WTC11 (cell line): ENCODE measurements at regions not wholly inside any gene's neighbourhood (a gene's known extent, or its start where the extent isn't known, plus 50 kb on each side); places are given as distances from the start of the nearest gene placed in this dataset.

Source experiments
- ATAC-seq: fragments of 200-7000 bp; cut with Tn5 transposase; 2 replicates; pipeline ENCODE4 v1.10.0; 2021; ENCODE audit warnings: mild to moderate bottlenecking, moderate library complexity
- CTCF ChIA-PET: fragments of 300-600 bp; sonication (Branson Sonifier 250); formaldehyde crosslinking; loops from one replicate; lab custom pipeline; 2021; ENCODE audit warnings: antibody characterized with exemption; lab: Charles Lee
- POLR2A ChIA-PET: fragments of 350-600 bp; sonication (Branson Sonifier 250); formaldehyde crosslinking; loops from one replicate; lab custom pipeline; 2021; ENCODE audit warnings: antibody characterized with exemption; lab: Charles Lee
- DNase-seq: peaks from one replicate; pipeline ENCODE4 v3.0.0; 2021; ENCODE audit warnings: low spot score
- H3K27ac Mint-ChIP-seq: 2 replicates; pipeline ENCODE4 v1.8.0; 2021; ENCODE audit warnings: mixed read lengths
- H3K27me3 Mint-ChIP-seq: 2 replicates; pipeline ENCODE4 v1.8.0; 2021; ENCODE audit warnings: low read depth, mild to moderate bottlenecking, moderate library complexity, mixed read lengths
- H3K36me3 Mint-ChIP-seq: 2 replicates; pipeline ENCODE4 v1.8.0; 2021; ENCODE audit warnings: mixed read lengths
- H3K4me1 Mint-ChIP-seq: 2 replicates; pipeline ENCODE4 v1.8.0; 2022; ENCODE audit warnings: mixed read lengths
- H3K4me3 Mint-ChIP-seq: 2 replicates; pipeline ENCODE4 v1.8.0; 2021; ENCODE audit warnings: mild to moderate bottlenecking, moderate library complexity, mixed read lengths
- H3K9me3 Mint-ChIP-seq: 2 replicates; pipeline ENCODE4 v1.8.0; 2021; ENCODE audit warnings: mixed read lengths
- ARID4B ChIP-seq: sonication (generic); formaldehyde crosslinking; IDR thresholded peaks from 2 replicates; pipeline ENCODE4 v1.8.0; 2023; ENCODE audit warnings: missing genetic modification reagents, mild to moderate bottlenecking, borderline replicate concordance
- ATF1 ChIP-seq: sonication (generic); formaldehyde crosslinking; IDR thresholded peaks from 2 replicates; pipeline ENCODE4 v1.8.1; 2023; ENCODE audit warnings: mild to moderate bottlenecking, moderate library complexity, missing genetic modification reagents
- ESRRA ChIP-seq: sonication (generic); formaldehyde crosslinking; IDR thresholded peaks from 2 replicates; pipeline ENCODE4 v1.8.1; 2022; ENCODE audit warnings: mild to moderate bottlenecking, missing genetic modification reagents, borderline replicate concordance
- JAZF1 ChIP-seq: fragments of 250-450 bp; sonication (Bioruptor Pico); IDR thresholded peaks from 2 replicates; pipeline ENCODE4 v1.9.0; 2021; ENCODE audit warnings: moderate library complexity, mild to moderate bottlenecking, inconsistent platforms
- MAX ChIP-seq: sonication (generic); formaldehyde crosslinking; IDR thresholded peaks from 2 replicates; pipeline ENCODE4 v1.8.0; 2022; ENCODE audit warnings: mild to moderate bottlenecking, missing genetic modification reagents
- USF1 ChIP-seq: sonication (generic); formaldehyde crosslinking; IDR thresholded peaks from 2 replicates; pipeline ENCODE4 v1.8.0; 2022; ENCODE audit warnings: mild to moderate bottlenecking, missing genetic modification reagents
- ZNF532 ChIP-seq: fragments of 250-450 bp; sonication (Bioruptor Pico); IDR thresholded peaks from 2 replicates; pipeline ENCODE4 v1.9.0; 2021; ENCODE audit warnings: mild to moderate bottlenecking, borderline replicate concordance
- ZSCAN18 ChIP-seq: fragments of 250-450 bp; sonication (Bioruptor Pico); IDR thresholded peaks from 2 replicates; pipeline ENCODE4 v2.1.2; 2022; ENCODE audit warnings: mild to moderate bottlenecking, moderate library complexity

- H3K27me3 Mint-ChIP-seq = peaks cover 26% of the 10 kb centered on the region
- CTCF ChIA-PET = interaction anchor here (0.5 to 1.3 kb wide), 3 partner anchors 250 to 649 kb away, joined by 3 to 6 read pairs (median 3); no protein-coding TSS in a partner anchor
- peak; percentile 2; the same call in 1 of the 2 replicates for ATAC-seq
- no peak overlapping the region for H3K27ac Mint-ChIP-seq
- no peaks in the 10 kb centered on the region for H3K9me3 Mint-ChIP-seq
- POLR2A ChIA-PET = no interaction called here
- peak overlapping the region; percentile 77 for H3K4me3 Mint-ChIP-seq
- 0 out of 2 replicates have a peak, but pooled peaks cover 3% of the 10 kb centered on the region for H3K36me3 Mint-ChIP-seq
- peaks cover 49% of the 10 kb centered on the region for H3K4me1 Mint-ChIP-seq
- no peak for DNase-seq
- peak; percentile 7; the same call in 1 of the 2 replicates for TF ChIP-seq ARID4B (CRISPR knock-in tag)
- TF ChIP-seq MAX (CRISPR knock-in tag) = peak; percentile 57
- TF ChIP-seq USF1 (CRISPR knock-in tag) = no peak
- TF ChIP-seq ATF1 = no peak
- TF ChIP-seq, all 79 proteins: peak for 2
These were observed 1336.2 kb downstream of the BRD1 start for GRCh38 chr22:48491451-48491941.

GRCh38 chr22:48490500-48491411 lies 1336.9 kb downstream of the BRD1 start:
- no peak for ATAC-seq
- no peak for DNase-seq
- peaks cover 26% of the 10 kb centered on the region for H3K27me3 Mint-ChIP-seq
- peaks cover 53% of the 10 kb centered on the region for H3K4me1 Mint-ChIP-seq
- POLR2A ChIA-PET = no interaction called here
- 0 out of 2 replicates have a peak, but pooled peaks cover 3% of the 10 kb centered on the region for H3K36me3 Mint-ChIP-seq
- no peak for TF ChIP-seq ZNF532
- no peak for TF ChIP-seq ZSCAN18 (CRISPR knock-in tag)
- TF ChIP-seq JAZF1 (CRISPR knock-in tag) = no peak
- TF ChIP-seq ESRRA (CRISPR knock-in tag) = no peak
- no peak; the same call in 1 of the 2 replicates for TF ChIP-seq MAX (CRISPR knock-in tag)
- TF ChIP-seq ARID4B (CRISPR knock-in tag) = peak; percentile 22; the same call in 1 of the 2 replicates
- TF ChIP-seq, all 79 proteins: peak for 1
- Mint-ChIP-seq H3K4me3 (peak overlapping the region; percentile 77), H3K27ac (no peak overlapping the region), H3K9me3 (no peaks in the 10 kb centered on the region)
- CTCF ChIA-PET = interaction anchor here (0.6 to 1.3 kb wide), 4 partner anchors 10 to 665 kb away, joined by 3 to 5 read pairs (median 4); no protein-coding TSS in a partner anchor
